NB4 (cell line): ENCODE measurements at regions not wholly inside any gene's neighbourhood (a gene's known extent, or its start where the extent isn't known, plus 50 kb on each side); places are given as distances from the start of the nearest gene placed in this dataset.

Experiments used
- CTCF ChIP-seq: IDR thresholded peaks from one replicate; pipeline ENCODE4 v1.5.1; 2012; ENCODE audit warnings: low read depth, low read length
- MAX ChIP-seq: IDR thresholded peaks from 2 replicates; pipeline ENCODE4 v1.6.1; 2011; ENCODE audit warnings: low read depth, low read length
- POLR2A ChIP-seq: IDR thresholded peaks from 2 replicates; pipeline ENCODE4 v1.6.1; 2011; ENCODE audit warnings: mild to moderate bottlenecking; ENCODE audit not compliant: insufficient read length; ENCODE audit errors: extremely low read depth

- TF ChIP-seq CTCF (no peak), POLR2A (no peak), MAX (no peak)
These were observed 168.8 kb upstream of the POT1 start for GRCh38 chr7:125098377-125098970.
